NCI-H524 (cell line): ENCODE measurements at regions not wholly inside any gene's neighbourhood (a gene's known extent, or its start where the extent isn't known, plus 50 kb on each side); places are given as distances from the start of the nearest gene placed in this dataset.

Experiments used
- DNase-seq, 2 experiments: peaks; one replicate each; lab custom pipeline; 2025; lab: John Stamatoyannopoulos, UW

DNA sequence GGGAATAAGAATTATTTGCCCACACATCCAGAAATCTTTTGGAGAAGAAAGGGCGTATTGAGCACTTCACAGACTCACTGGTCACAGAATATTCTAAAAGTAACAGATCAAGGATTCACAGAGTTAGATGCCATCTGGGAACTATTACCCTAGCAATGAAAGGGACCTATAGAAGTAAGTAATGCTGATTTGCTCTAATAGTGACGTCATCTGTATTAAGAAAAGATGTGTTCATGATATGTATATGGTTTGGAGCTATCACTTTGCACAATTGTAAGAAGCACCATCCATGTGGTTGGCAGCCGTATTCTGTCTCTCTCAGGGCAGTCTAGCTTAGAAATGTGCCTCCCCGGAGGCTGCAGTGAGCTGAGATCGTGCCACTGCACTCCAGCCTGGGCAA, 52.8 kb upstream of the SV2C start:
- no peak for DNase-seq

- no peak for DNase-seq
These were observed 53.4 kb upstream of the SV2C start for GRCh38 chr5:76029739-76030138.

DNA sequence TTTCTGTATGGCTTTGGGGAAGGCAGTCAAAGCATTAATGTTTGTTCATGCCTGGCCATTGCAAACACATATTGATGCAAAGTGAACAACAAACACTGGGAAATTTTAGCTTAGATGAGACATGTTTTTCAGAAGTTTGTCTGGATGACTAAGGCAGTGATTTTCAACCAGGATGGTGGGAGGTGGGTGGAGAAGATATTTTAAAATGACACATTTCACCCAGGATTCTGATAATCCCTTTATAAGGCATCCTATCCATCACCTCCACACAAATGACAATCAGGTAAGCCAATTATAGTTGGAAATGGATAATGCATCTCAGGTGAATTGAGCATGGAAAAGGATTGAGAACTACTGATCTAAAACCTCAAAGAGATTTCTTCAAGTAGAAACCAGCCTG, 57.4 kb upstream of the SV2C start:
- peak in 1 of 2 experiments; percentile 17 for DNase-seq

- DNase-seq: peak; percentile 90 to 93
These were observed 58.1 kb upstream of the SV2C start for GRCh38 chr5:76025069-76025468.

DNA sequence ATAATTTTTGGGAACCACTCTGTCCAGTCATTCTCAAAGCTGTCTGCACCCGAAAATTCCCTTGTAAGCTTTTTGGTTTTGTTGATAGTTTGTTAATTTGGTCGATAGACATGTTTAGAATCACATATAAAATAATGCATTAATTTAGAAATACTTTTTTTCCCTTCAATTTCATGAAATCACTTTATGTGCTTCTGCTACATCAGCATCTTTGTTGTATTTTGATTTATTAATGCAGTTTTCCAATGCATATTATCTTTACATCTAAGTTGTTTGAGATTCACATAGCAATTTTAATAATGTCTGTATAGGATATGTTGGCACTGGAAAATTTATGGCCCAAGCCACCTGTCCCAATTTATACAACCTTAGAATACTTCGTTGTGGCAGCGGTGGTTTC, 60.6 kb upstream of the SV2C start:
- peak in 1 of 2 experiments; percentile 6 for DNase-seq

GRCh38 chr5:76021936-76022584, 61.1 kb upstream of the SV2C start:
- peak; percentile 93 to 97 for DNase-seq

- DNase-seq: peak in 1 of 2 experiments; percentile 31
These were observed 66.9 kb upstream of the SV2C start for GRCh38 chr5:76016258-76016657.

DNA sequence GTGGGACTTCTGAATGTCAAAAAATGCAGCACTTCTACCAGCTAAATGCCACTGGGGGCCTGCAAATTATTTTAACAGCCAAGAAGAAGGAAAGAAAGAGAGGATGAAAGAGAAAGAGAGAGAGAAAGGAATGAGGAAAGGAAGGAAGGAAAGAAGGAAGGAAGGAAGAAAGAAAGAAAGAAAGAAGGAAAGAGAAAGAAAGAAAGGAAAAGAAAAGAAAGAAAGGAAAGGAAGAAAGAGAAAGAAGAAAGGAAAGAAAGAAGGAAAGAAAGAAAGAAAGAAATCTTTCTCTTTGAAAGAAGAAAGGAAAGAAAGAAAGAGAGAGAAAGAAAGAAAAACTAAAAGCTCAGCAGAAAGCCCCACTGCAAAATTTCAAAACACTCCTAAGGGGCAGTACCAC, 69.2 kb upstream of the SV2C start:
- no peak for DNase-seq

DNA sequence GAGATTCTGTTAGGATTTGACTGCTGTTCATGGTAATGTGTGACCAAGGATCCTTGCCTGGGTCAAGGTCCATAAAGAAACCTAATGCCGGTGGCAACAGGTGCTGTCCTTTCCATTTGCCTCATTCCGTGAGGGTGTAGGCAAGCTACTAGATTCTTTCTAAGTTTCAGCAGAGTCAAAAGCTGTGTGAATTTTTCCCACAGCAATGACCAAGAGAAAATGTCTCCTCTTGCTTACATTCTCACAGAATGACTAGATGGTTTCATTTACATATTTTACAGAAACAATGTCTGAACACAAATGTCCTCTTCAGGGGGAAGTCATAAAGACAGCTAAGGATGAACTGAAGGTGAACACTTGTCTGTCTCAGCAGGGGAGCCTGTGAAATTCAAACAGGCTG, 75.3 kb upstream of the SV2C start:
- DNase-seq: no peak

DNA sequence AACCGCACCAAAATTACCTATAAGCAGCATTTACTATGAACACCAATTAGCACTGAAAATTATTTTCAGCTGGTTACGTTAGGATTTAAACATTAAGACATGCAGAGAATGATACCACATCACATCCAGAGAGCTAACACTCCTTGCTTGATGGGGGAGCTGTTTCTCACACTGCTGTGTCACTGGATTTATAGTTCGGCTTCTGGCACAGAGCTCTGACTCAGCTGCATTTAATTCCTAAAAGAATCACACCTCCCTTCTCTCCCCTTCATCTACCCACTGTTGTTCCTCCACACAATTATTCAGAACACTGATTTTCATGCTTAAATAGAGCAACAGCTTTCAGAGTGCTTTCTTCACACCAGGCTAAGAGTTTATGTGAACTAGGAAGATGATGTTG, 82.6 kb upstream of the SV2C start:
- DNase-seq: no peak

DNA sequence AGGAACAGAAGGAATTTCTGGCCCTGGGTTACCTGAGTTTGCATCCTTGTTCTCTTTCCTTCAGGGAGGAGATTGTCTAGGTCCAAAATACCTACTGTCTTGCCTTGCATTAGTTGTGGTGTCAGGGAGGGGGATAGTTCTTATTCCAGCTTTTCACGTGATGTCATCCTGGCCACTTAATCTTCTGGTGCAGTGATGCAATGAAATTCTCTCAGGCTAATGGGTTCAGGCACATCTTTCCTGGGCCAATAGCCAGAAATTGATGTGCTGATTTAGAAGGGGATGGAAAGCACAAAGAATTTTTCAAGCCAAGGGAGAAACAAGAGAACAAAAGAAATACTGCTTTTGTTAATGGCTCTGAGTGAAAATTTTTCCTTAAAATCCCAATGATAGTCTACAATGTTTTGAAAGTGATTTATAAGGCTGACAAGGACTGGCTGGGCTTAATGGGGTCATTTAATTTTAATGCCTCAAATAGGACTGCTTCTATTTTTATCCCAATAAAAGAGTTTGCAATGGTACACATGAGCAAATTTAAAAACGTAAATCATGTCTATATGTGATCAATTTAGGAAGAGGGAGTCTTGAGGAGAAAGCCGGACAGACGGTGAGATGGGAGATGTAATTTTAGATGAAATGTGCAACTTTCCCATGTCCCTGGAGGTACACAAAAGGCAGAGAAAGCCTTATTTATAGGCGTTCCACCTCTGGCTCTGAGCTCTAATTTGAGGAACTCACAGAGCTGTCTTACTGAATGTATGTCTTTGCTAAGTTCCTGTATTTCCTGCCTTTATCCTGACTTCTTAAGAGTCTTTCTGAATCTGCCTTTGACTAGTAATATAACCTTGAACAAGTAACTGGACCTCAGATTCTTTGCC, 89.3 kb upstream of the SV2C start:
- no peak for DNase-seq

- DNase-seq: no peak
These were observed 90.0 kb upstream of the SV2C start for GRCh38 chr5:75993183-75993582.

DNA sequence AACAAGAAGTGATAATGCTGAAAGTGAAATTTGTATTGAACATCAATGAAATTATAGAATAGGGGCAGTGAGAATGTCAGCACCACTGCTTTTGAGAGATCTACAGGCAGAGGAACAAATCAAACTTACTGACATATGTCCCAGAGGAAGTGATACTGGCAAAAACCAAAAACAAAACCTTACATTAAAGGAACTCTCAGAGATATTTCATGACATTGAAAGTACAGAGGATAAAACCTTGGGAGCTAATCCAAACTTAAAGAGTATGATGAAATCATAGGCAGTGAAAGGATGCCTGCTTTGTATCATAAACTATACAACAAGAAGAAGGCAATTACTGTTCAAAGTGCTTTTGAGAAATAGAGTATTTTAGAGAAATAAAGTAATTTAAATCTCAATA, 90.4 kb upstream of the SV2C start:
- DNase-seq: no peak

DNA sequence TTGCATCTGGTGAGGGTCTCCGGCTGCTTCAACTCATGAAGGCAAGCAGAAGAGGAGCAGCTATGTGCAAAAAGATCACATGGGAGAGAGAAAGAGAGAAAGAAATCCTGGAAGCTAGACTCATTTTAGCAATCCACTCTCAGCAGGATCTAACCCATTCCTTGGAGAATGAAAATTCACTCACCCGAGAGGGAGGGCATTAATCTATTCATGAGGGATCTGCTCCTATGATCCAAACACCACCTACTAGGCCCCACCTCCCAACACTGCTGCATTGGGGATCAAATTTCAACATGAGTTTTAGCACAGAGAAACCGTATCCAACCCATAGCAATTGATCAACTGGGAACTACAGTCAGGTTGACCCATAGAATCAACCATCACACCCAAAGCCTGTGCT, 98.1 kb upstream of the SV2C start:
- DNase-seq: no peak

- DNase-seq: peak; percentile 36 to 73
These were observed 107.7 kb upstream of the SV2C start for GRCh38 chr5:75975496-75975895.

GRCh38 chr5:75965292-75965691, 117.9 kb upstream of the SV2C start:
- DNase-seq: peak in 1 of 2 experiments; percentile 55

- DNase-seq: no peak
These were observed 119.2 kb upstream of the SV2C start for GRCh38 chr5:75964008-75964407.

DNA sequence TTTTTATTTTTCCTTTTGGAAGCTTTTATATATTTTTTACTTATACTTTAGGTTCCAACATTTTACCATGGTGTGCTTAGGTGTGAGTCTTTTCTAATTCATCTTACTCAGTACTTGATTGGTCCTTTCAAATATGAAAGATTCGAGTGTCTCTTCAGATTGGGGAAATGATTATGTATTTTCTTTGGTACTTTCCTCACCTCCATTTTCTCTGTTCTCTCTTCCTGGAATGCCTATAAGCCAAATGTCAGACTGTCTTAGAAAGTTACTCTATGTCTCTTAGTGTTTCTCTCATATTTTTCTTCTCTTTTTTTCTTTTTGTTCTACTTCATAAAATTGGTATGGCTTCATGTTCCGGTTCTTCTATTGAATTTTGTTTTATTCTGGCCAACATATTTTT, 119.6 kb upstream of the SV2C start:
- DNase-seq: no peak

- DNase-seq: peak; percentile 29 to 80
These were observed 121.4 kb upstream of the SV2C start for GRCh38 chr5:75961818-75962217.

GRCh38 chr5:75960129-75960528, 123.1 kb upstream of the SV2C start:
- DNase-seq: no peak

DNA sequence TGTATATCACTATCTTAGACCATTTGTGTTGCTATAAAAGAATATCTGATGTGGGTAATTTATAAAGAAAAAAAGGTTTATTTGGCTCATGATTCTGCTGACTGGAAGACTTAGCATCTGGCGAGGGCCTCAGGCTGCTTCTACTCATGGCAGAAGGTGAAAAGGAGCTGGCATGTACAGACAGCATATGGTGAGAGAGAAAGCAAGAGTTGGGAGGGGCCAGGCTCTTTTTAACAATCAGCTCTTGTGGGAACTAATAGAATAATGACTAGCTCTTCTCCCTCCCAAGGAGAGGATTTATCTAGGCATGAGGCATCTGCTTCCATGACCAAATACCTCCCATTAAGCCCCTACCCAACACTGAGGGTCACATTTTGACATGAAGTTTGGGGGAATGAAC, 130.2 kb upstream of the SV2C start:
- peak in 1 of 2 experiments; percentile 39 for DNase-seq

GRCh38 chr5:75952291-75952690, 130.9 kb upstream of the SV2C start:
- no peak for DNase-seq

- no peak for DNase-seq
These were observed 131.5 kb upstream of the SV2C start for GRCh38 chr5:75951716-75952115.

- DNase-seq: no peak
These were observed 132.0 kb upstream of the SV2C start for GRCh38 chr5:75951158-75951557.
